Left cardiac atrium (tissue), 4 donors: ENCODE measurements at regions not wholly inside any gene's neighbourhood (a gene's known extent, or its start where the extent isn't known, plus 50 kb on each side); places are given as distances from the start of the nearest gene placed in this dataset.

Experiments used
- ATAC-seq, 2 donors: fragments of 200-7000 bp; cut with Tn5 transposase; one replicate each; pipeline ENCODE4 v1.9.1; 2020; ENCODE audit warnings: mild to moderate bottlenecking in 2 of 2, moderate library complexity in 2 of 2
- DNase-seq: peaks from one replicate; pipeline ENCODE4 v3.0.0-alpha.2; 2020
- intact Hi-C, 2 donors: fragments of 100-400 bp; cut with DNase I; formaldehyde crosslinking; loops; one replicate each; pipeline versions ENCODE4 v1.14.1 to v1.15.1; 2022 to 2023
- donor health status: DM: no; HTN: yes; CAD: no.
- donor health status: DM: no; HTN: yes; CAD: no; lungs with severe emphysema.
- donor health status: DM: yes; HTN: yes; CAD: no.
- donor health status: Dilated cardiomyopathy.

DNA sequence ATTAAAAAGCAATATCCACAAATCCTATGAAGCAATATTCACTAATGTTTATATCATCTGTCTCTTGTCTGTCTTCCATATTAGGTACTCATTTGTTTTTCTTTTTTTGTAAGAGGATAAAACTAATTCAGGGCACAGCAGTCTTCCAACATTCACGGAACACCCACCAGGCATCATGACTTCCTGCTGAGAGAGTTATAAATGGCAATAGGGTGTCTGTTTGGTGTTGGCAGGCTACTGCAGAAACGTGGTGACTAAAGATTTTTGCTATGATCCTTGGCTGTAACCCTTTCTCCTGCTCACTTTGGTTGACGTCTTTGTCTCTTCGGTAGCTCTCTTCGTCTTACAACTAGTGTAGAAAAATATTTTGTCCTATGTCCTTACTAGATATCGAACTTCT lies 860.6 kb upstream of the MGAT4C start:
- ATAC-seq (peak; percentile 65 to 67), DNase-seq (no peak)
- intact Hi-C loops = no loop called here

DNA sequence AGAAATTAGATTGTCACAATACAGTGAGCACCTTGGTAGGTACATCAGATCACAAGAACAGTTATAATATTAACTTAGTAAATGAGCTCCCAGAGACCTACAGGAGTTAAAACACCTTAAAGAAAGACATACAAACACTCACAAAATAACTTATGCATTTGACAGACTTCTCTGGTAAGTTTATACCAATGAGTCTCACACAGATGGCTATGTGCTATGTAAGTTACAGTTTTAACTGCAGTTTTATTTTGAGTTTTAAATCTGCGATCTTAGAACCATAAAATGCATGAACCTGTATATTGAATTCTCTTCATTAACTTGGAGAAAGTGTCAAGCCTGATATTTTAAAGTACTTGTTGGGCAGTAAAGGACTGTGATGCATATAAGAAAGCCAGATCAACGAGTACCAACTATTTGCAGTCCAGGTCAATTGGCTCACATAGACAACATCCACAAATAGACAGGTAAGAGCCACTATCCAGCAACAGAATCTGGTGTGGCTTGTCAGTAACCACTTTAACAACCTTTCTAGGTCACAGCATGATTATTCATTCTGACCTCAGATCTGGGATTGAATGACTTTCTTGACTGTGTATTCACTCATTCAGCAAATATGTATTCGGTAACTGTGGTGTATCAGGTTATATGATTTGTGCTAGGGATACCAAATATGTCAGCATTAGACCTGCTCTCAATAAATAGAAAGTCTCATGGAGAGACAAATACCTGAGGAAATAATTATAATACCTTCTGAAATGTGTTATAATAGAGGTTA lies 856.6 kb upstream of the MGAT4C start:
- no peak for DNase-seq
- intact Hi-C loops = no loop called here
- no peak for ATAC-seq

DNA sequence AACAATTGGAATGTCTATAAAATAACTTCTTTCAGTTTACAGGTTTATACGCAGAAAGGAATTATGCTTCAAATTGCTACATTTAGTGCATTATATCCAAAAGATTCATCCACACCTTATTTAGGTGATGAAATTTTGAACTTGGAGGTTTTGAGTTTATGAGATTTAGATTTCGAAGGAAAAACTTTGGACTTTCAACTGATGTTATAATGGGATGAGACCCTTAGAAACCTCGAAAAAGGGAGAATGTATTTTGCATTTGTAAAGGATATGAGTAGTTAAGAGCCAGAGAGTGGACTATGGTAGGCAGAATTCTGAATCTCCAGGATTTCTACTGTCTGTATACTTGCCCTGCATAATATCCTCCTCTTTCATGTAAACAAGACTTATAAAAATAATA lies 851.6 kb upstream of the MGAT4C start:
- DNase-seq (no peak), ATAC-seq (no peak)
- intact Hi-C loops = no loop called here

DNA sequence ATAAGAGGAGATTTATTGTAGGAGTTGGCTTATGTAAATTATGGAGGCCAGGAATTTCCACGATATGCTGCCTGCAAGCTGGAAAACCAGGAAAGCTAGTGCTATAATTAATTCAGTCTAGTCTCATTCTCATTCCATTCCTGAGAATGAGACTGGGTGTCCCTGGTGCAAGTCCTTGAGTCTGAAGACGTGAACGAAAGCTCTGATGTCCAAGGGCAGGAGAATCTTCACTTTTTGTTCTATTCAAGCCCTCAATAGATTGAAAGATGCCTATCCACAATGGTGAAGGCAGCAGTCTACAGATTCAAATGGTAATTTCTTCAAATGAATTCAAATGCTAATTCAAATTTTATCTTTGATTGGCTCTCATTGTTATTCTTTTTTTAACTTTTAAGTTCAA lies 851.1 kb upstream of the MGAT4C start:
- no peak for DNase-seq
- no peak for ATAC-seq
- intact Hi-C loops = no loop called here

DNA sequence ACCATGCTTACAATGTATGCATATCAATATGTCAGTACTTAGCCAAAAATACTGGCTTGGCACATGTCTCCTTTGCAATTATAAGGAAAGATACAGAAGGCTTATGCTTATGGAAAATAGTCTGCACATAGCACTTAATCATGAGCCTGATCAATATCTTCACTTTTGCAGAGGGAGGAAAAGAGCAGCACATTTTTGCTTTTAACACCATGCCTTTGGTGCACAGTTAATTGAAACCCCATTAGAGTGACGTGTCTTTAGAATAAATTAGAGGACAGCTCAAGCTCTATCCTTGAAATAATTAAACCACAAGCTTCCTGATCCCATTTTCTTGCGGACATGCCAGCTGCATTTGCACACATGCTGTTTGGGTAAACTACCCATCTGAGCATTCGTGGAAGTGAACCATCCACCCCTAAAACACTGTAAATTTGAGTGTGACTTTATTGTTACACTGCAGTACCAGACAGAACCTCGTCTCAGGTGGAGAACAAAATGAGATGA lies 839.9 kb upstream of the MGAT4C start:
- DNase-seq (no peak), ATAC-seq (no peak)
- intact Hi-C loops = no loop called here

DNA sequence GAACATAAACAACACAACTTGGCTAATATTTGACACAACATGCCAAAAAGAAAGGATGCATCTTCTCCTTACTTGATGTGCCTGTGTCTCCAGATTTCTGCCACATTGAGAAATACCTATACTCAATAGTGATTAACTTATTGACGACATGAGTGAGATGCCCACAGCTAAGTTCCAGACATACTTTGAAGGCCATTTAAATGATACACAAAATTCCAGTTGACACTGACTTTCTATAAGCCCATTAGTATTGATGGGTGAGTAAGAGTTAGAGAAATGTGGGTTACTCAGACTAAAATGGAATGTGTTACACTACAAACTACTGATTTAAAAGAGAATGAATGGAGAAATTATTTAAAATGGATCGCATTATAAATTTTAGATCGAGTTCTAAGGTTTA lies 838.2 kb upstream of the MGAT4C start:
- no peak for ATAC-seq
- intact Hi-C loops = no loop called here
- DNase-seq = no peak

DNA sequence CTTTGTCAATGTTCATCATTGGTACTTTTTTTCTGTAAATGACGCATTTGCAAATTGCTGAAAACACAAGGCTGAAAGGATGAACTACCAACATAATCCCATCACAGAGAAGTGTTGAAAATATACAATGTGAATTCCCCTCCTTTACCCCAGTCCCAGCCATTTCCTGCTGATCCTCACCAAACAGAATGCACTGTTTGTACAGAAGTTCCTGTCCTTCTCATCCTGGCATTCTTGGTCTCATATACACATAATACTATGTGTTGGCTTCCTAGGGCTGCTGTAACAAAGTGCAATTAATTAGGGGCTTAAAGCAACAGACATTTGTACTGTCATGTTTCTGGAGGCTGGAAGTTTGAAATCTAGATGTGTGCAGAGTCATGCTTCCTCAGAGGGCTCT lies 836.2 kb upstream of the MGAT4C start:
- intact Hi-C loops = no loop called here
- ATAC-seq (no peak), DNase-seq (no peak)

DNA sequence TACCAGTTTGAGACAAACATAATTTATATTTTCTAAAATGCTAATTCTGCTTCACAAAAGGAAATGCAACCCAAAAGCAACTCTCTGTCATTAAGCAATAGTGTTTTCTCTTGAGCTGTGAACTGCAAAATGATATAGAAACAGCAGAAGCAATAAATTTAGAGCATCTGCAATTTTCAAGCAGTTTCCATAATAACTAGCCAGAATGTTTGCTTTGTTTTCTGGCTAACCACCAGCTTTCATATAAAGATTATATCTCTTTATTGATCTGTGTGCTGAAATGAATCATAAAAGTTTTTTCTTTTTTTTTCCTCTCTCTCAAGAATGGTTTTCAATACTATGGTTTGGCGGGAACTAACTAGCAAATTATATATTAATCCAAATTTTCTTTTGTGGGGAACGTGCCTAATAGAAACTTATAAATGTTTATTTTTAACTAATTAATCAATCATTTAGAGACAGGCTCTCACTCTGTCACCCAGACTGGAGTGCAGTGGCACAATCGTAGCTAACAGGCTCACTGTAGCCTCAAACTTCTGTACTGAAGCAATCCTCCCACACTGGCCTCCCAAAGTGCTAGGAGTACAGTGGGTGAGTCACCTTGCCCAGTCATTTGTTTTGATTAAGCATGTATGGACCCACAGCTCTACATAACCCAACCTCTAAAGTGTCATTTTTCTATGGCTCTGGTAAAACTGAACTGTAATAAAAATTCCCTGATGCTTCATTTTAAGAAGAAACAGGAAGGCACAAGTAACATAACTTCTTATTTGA lies 830.1 kb upstream of the MGAT4C start:
- intact Hi-C loops = no loop called here
- no peak for DNase-seq
- no peak for ATAC-seq

DNA sequence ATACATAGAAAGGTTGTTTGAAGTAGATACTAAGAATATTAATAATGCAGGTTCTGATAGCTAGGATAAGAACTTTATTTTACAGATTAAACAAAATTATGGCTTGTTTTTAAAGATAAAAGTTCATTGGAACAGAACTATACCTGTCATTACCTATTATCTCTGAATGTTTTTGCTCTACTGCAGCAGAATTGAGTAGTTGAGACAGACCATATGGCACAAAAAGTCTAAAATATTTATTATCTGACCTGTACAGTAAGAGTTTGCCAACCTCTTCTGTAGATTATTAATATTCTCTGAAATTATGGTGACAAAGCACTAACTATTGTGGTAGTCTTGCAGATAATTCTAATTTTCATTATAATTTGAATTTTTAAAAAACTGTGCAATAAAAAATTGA lies 829.1 kb upstream of the MGAT4C start:
- DNase-seq = no peak
- intact Hi-C loops = no loop called here
- ATAC-seq = no peak

DNA sequence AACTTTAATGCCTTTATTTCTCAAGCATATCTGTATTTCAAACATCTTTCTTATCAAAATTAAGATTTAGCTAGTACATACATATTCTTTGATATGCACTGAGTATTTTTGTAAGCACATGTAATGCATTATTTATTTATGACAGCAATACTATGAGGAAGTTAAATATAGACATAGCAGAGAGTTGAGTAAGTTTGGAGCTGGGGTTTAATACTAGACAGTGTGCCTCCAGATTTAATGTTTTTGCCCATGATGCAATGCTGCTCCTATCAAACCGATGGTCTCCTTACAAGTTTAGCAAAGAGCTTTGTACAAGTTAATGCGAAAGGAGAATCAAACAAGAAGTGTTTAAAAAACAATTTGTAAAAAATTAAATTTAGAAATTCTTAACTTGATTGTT lies 826.6 kb upstream of the MGAT4C start:
- ATAC-seq (no peak), DNase-seq (no peak)
- intact Hi-C loops = no loop called here

DNA sequence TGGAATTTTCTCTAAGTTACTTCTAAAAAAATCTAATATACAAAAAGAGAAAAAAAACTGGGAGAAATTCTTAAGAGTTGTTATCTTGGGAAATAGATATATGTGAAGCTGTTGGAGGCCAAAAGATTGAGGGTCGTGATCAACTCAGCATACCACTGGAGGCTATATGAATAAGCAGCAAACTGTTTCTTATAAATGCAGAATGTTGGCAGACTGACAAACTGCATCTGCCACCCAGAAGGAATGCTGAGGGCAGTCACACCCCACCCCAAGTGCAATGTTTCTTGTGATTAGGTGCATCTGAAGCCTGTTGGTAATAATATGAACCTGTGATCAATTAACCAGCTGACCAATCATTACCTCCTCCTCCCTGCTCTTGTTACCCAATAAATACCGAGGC lies 818.6 kb upstream of the MGAT4C start:
- ATAC-seq (no peak), DNase-seq (no peak)
- intact Hi-C loops = no loop called here

DNA sequence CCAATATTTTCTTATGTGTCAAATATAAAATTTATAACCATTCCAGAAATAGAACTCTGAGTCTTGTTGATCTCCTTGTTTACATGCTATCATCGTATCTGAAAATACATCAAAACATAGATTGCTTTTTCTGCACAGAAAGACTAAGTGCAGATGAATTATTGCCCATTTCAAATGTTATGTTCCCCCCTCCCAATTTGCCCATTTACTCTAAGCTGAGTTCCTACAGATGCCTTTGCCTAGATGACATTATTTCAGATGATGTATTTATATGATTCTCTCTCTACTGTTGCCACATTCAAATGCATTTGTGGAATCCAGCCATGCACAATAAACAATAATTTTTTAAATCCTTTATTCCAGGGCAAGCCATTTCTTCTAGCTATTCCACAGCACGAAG lies 810.1 kb upstream of the MGAT4C start:
- ATAC-seq (no peak), DNase-seq (no peak)
- intact Hi-C loops = no loop called here

DNA sequence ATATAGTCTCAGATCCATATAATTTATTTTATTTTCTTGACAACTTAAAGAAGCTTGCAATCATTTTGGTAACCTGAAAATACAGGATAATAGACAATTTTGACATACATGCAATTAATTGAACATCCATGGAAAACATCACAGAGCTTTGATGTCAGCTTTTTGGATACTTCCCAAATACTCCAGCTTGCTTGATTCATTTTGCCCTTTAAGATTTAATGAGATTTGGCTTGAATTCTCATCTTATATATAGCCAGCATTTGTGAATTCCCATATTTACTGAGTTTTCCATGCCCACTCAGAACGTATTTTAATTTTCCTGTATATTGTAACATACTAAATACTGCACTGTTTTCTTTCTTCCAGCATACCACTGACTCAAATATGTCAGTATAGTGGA lies 803.0 kb upstream of the MGAT4C start:
- intact Hi-C loops = no loop called here
- no peak for ATAC-seq
- no peak for DNase-seq

DNA sequence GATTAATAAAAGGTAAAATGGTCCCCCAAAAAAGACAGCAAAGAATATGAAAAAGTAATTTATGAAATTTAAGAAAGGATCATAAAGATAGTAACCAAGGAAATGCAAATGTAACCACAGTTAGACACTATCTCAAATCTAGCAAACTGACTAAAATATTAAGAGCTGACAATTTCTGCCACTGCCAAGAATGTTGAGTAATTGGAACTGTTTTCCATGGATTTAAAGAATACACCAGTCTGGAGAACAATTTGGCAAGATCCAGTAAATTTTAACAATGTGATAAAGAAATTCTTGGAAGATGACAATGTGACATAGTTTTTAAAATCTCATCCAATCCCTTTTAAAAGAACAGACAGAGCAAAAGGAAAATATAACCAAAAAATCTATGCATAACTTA lies 798.0 kb upstream of the MGAT4C start:
- DNase-seq = no peak
- intact Hi-C loops = no loop called here
- no peak for ATAC-seq

DNA sequence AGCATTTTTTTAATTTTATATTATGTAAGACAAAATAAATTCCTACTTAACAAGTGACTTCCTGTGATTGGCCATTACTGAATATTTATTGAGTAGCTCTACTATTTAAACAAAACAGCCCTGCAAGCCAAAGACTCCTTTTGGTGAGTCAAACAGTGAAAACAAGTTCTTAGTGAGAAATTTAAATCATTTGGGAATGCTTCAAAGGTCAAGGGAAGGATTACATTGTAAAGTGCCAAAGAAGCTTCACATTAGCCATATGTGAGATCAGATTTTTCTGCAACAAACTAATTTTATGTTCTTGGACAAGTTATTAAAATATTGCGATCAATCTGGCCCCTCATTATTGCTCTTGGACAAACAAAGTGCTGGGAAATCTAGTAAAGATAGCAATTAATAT lies 795.4 kb upstream of the MGAT4C start:
- ATAC-seq (no peak), DNase-seq (no peak)
- intact Hi-C loops = no loop called here

DNA sequence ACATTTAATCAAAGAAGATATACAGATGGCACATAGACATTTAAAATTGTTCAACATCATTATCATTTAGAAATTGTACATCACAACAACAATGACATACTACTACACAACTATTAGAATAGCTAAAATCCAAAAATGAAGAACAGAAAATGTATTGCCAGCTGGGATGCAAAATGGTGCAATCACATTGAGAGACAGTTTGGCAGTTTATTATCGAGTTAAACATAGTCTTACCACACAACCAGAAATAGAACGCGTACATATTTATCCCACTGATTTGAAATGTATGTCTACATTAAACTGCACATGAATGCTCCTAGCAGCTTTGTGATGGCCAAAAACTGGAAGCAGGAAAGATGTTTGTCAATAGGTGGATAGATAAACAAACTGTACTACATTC lies 791.5 kb upstream of the MGAT4C start:
- DNase-seq = no peak
- intact Hi-C loops = no loop called here
- ATAC-seq = no peak

DNA sequence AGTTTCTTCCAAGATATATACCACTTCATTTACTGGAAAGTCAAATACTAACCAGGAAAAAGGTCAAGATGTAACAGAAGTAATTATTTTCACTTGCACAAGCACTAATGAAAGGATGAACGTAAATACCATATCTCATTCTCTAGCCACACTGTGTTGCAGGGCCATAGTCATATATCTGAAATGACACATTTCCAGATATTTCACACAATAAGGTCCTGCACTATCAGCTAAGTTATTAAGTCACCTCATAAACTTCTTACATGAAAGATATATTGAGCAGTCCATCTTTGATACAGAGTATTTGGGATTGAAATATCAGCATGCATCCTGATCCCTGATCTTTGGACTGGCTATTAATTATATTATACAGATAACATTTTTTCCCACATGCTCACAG lies 783.3 kb upstream of the MGAT4C start:
- DNase-seq (no peak), ATAC-seq (no peak)
- intact Hi-C loops = no loop called here

DNA sequence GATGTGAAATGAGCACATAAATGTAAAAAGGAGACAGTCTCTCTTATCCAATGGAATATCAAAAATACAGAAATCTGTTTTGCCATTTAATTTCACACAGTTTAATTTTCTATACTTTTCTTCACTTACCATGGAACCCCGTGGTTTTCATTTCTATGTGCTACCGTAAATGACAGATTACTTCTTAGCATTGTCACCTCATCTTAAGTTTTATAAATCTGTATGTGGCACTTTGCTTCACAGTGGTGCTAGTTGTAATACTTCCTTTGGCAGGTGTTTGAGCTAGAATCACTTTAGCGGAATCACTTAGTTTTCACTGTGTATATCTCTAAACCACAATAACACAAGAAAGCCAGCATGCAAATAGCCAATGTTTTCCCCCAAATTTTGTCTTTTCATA lies 781.9 kb upstream of the MGAT4C start:
- DNase-seq = no peak
- intact Hi-C loops = no loop called here

DNA sequence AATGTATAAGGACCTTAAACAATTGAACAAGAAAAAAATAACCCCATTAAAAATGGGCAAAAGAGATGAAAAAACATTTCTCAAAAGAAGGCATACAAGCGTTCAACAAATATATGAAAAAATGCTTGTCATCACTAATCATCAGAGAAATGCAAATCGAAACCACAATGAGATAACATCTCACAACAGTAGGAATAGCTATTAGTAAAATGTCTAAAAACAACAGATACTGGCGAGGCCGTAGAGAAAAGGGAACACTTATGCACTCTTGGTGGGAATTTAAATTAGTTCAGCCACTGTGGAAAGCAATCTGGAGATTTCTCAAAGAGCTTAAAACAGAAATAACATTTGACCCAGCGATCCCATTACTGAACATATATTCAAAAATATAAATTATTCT lies 769.8 kb upstream of the MGAT4C start:
- no peak for DNase-seq
- intact Hi-C loops = no loop called here
- ATAC-seq = no peak

More for the DNA sequence above, 781.9 kb upstream of the MGAT4C start:
- ATAC-seq = no peak

DNA sequence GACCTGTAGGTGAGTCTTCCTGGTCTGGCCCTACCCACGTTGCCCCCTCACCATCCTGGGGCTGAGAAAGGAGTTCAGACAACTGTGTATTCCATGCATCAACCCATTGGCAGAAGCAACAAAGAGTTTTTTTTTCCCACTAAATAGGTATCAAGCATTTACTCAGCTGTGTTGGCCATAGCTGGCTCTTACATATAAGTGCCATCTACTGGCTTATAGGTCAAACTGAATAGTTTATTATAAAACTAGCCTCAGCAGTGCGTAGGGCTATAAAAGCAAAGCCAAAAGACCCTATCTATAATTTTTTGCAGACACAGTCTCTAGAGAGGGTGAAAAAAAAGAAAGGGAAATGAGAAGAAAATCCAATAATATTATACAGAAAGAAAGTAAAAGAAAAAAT lies 765.2 kb upstream of the MGAT4C start:
- DNase-seq (no peak), ATAC-seq (no peak)
- intact Hi-C loops = no loop called here

DNA sequence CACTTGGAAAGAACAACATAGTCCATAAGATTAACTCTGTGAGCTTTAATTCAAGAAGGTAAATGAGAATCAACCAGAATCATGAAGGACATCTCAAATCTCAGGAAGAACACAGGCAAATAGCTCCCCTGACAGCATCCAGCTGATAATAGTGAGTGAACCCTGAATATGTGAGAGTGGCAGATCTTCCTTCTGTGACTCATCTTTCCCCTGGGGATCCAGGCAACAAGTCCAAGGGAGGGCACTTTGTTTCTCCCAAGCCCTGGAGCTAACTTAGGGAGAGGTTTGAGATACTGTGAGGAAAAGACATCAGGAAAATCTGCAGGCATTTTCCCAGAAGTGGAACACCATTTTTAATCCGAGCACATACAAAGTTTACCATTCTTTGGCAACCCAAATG lies 763.9 kb upstream of the MGAT4C start:
- DNase-seq (no peak), ATAC-seq (no peak)
- intact Hi-C loops = no loop called here
